Glutamatergic neuron (in vitro differentiated cells): ENCODE measurements at regions not wholly inside any gene's neighbourhood (a gene's known extent, or its start where the extent isn't known, plus 50 kb on each side); places are given as distances from the start of the nearest gene placed in this dataset.

ENCODE experiments used
- DNase-seq: peaks from one replicate; pipeline ENCODE4 v3.0.0; 2022
- H3K27ac Mint-ChIP-seq: one replicate; pipeline ENCODE4 v1.8.0; 2020; ENCODE audit warnings: mild to moderate bottlenecking, mixed read lengths, inconsistent platforms; ENCODE audit not compliant: unreplicated experiment
- H3K27me3 Mint-ChIP-seq: one replicate; pipeline ENCODE4 v1.8.0; 2020; ENCODE audit warnings: mild to moderate bottlenecking, moderate library complexity, mixed read lengths, inconsistent platforms; ENCODE audit not compliant: unreplicated experiment
- H3K36me3 Mint-ChIP-seq: one replicate; pipeline ENCODE4 v1.8.0; 2020; ENCODE audit warnings: mild to moderate bottlenecking, mixed read lengths, inconsistent platforms; ENCODE audit not compliant: unreplicated experiment
- H3K4me1 Mint-ChIP-seq: one replicate; pipeline ENCODE4 v1.8.0; 2020; ENCODE audit warnings: mild to moderate bottlenecking, low read depth, mixed read lengths, inconsistent platforms; ENCODE audit not compliant: unreplicated experiment
- H3K4me3 Mint-ChIP-seq: one replicate; pipeline ENCODE4 v1.8.0; 2020; ENCODE audit warnings: mild to moderate bottlenecking, mixed read lengths, inconsistent platforms; ENCODE audit not compliant: unreplicated experiment
- H3K9me3 Mint-ChIP-seq: one replicate; pipeline ENCODE4 v1.8.0; 2020; ENCODE audit warnings: mild to moderate bottlenecking, moderate library complexity, mixed read lengths, inconsistent platforms; ENCODE audit not compliant: unreplicated experiment
- CTCF ChIP-seq: fragments of 200-600 bp; sonication (generic); IDR thresholded peaks from one replicate; pipeline ENCODE4 v1.5.0; 2021; ENCODE audit not compliant: partially characterized antibody, unreplicated experiment

GRCh38 chr4:30817447-30817846 is 97.3 kb downstream of the PCDH7 start:
- Mint-ChIP-seq H3K9me3 (no peaks in the 10 kb centered on the region), H3K4me3 (no peak overlapping the region), H3K27ac (no peak overlapping the region), H3K4me1 (no peaks in the 10 kb centered on the region), H3K36me3 (no peaks in the 10 kb centered on the region), H3K27me3 (no peaks in the 10 kb centered on the region)
- TF ChIP-seq CTCF, result no peak
- no peak for DNase-seq

GRCh38 chr4:30818541-30818940 is 98.4 kb downstream of the PCDH7 start:
- H3K27me3 Mint-ChIP-seq, result no peaks in the 10 kb centered on the region
- no peak for DNase-seq
- TF ChIP-seq CTCF, result no peak
- H3K9me3 Mint-ChIP-seq, result no peaks in the 10 kb centered on the region
- no peak overlapping the region for H3K27ac Mint-ChIP-seq
- no peak overlapping the region for H3K4me3 Mint-ChIP-seq
- no peaks in the 10 kb centered on the region for H3K4me1 Mint-ChIP-seq
- H3K36me3 Mint-ChIP-seq, result no peaks in the 10 kb centered on the region

- Mint-ChIP-seq H3K4me1 (no peaks in the 10 kb centered on the region), H3K27ac (no peak overlapping the region), H3K27me3 (no peaks in the 10 kb centered on the region), H3K9me3 (no peaks in the 10 kb centered on the region), H3K4me3 (no peak overlapping the region), H3K36me3 (no peaks in the 10 kb centered on the region)
- DNase-seq, result no peak
- no peak for TF ChIP-seq CTCF
These were observed 101.1 kb downstream of the PCDH7 start for GRCh38 chr4:30821275-30821674.

GRCh38 chr4:30821859-30822612 is 101.9 kb downstream of the PCDH7 start:
- no peak for DNase-seq
- H3K27ac Mint-ChIP-seq, result no peak overlapping the region

More at GRCh38 chr4:30821859-30822612, 101.9 kb downstream of the PCDH7 start:
- Mint-ChIP-seq H3K36me3 (no peaks in the 10 kb centered on the region), H3K27me3 (no peaks in the 10 kb centered on the region), H3K4me3 (no peak overlapping the region), H3K4me1 (no peaks in the 10 kb centered on the region), H3K9me3 (no peaks in the 10 kb centered on the region)
- no peak for TF ChIP-seq CTCF
